Caco-2 (cell line): ENCODE measurements at regions not wholly inside any gene's neighbourhood (a gene's known extent, or its start where the extent isn't known, plus 50 kb on each side); places are given as distances from the start of the nearest gene placed in this dataset.

Experiments used
- BruUV-seq: library from RNA; stranded (reverse); fragments of 400-500 nt; replicated peaks from 2 replicates; lab custom pipeline; 2021; lab: Mats Ljungman, UMichigan
- CTCF ChIA-PET: fragments of 300-600 bp; sonication (Branson Sonifier 250); formaldehyde crosslinking; loops from one replicate; lab custom pipeline; 2022; ENCODE audit warnings: antibody characterized with exemption; lab: Charles Lee
- POLR2A ChIA-PET: fragments of 300-600 bp; sonication (Branson Sonifier 250); formaldehyde crosslinking; loops from one replicate; lab custom pipeline; 2022; ENCODE audit warnings: antibody characterized with exemption; lab: Charles Lee
- DNase-seq, 2 experiments: peaks; one replicate each; pipeline versions ENCODE4 v3.0.0 to v3.0.0-alpha.2; 2020 to 2022
- H3K27me3 ChIP-seq: replicated peaks from 2 replicates; pipeline ENCODE4 v1.6.0; 2011; ENCODE audit warnings: low read length; ENCODE audit not compliant: control insufficient read depth, insufficient read depth
- H3K36me3 ChIP-seq: 2 replicates; pipeline ENCODE4 v1.5.1; 2011; ENCODE audit warnings: low read length; ENCODE audit not compliant: control insufficient read depth, insufficient read depth
- H3K4me1 ChIP-seq: fragments of 250-450 bp; sonication (Bioruptor Pico); 2 replicates; pipeline ENCODE4 v1.5.1; 2020; ENCODE audit warnings: mild to moderate bottlenecking
- H3K4me3 ChIP-seq: 2 replicates; pipeline ENCODE4 v1.5.1; 2011; ENCODE audit warnings: low read depth, mild to moderate bottlenecking, control low read depth, low read length
- H3K9me3 ChIP-seq: fragments of 250-450 bp; sonication (Bioruptor Pico); 2 replicates; pipeline ENCODE4 v1.5.1; 2020; ENCODE audit warnings: mild to moderate bottlenecking, moderate library complexity
- H3K27ac Mint-ChIP-seq: one replicate; pipeline ENCODE4 v1.8.0; 2022; ENCODE audit warnings: mixed read lengths; ENCODE audit not compliant: unreplicated experiment
- H3K27me3 Mint-ChIP-seq: one replicate; pipeline ENCODE4 v1.8.0; 2022; ENCODE audit warnings: mixed read lengths; ENCODE audit not compliant: insufficient read depth, unreplicated experiment
- H3K36me3 Mint-ChIP-seq: one replicate; pipeline ENCODE4 v1.8.0; 2022; ENCODE audit warnings: mild to moderate bottlenecking, mixed read lengths; ENCODE audit not compliant: insufficient read depth, unreplicated experiment
- H3K4me1 Mint-ChIP-seq: one replicate; pipeline ENCODE4 v1.8.0; 2022; ENCODE audit warnings: low read depth, mixed read lengths; ENCODE audit not compliant: unreplicated experiment
- H3K4me3 Mint-ChIP-seq: one replicate; pipeline ENCODE4 v1.8.0; 2022; ENCODE audit warnings: mild to moderate bottlenecking, moderate library complexity, mixed read lengths; ENCODE audit not compliant: unreplicated experiment
- H3K9me3 Mint-ChIP-seq: one replicate; pipeline ENCODE4 v1.8.0; 2022; ENCODE audit warnings: mixed read lengths; ENCODE audit not compliant: unreplicated experiment
- intact Hi-C: fragments of 100-400 bp; cut with micrococcal nuclease; formaldehyde crosslinking; loops from one replicate; pipeline ENCODE4 v1.10.0; 2022; ENCODE audit not compliant: unreplicated experiment
- TF ChIP-seq, protein P1 (sequence below), 2 experiments: fragments of 200-600 bp in 1 of 2; IDR thresholded peaks; 1 replicate in 1 of 2; 2 replicates in 1 of 2; pipeline versions ENCODE4 v1.5.1 to v1.8.0; 2011 to 2022; ENCODE audit warnings: antibody characterized with exemption in 1 of 2, control low read depth in 1 of 2, inconsistent platforms in 1 of 2, low read depth in 1 of 2, low read length in 1 of 2, mild to moderate bottlenecking in 1 of 2, moderate library complexity in 1 of 2; ENCODE audit not compliant: insufficient read depth in 1 of 2, severe bottlenecking in 1 of 2, unreplicated experiment in 1 of 2

DNA sequence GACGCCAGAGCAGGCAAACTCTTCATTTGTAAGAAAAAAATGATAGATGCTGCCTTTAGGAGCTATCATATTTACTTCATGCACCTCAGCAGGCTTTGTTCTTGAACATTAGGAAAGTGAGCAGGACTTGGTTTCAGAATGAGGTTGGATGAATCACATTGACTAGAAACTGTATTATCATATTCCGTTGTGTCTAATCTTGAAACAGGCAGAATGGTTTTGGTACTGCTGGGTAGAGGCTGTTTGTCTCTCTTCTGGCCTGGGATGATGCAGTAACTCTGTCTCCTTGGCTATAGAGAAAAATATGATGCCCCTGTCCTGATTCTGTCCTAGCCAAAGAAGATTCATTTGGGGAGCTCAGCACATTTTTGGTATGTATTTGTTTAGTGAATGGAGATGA is 344.2 kb upstream of the GRM7 start:
- POLR2A ChIA-PET, result no interaction called here

DNA sequence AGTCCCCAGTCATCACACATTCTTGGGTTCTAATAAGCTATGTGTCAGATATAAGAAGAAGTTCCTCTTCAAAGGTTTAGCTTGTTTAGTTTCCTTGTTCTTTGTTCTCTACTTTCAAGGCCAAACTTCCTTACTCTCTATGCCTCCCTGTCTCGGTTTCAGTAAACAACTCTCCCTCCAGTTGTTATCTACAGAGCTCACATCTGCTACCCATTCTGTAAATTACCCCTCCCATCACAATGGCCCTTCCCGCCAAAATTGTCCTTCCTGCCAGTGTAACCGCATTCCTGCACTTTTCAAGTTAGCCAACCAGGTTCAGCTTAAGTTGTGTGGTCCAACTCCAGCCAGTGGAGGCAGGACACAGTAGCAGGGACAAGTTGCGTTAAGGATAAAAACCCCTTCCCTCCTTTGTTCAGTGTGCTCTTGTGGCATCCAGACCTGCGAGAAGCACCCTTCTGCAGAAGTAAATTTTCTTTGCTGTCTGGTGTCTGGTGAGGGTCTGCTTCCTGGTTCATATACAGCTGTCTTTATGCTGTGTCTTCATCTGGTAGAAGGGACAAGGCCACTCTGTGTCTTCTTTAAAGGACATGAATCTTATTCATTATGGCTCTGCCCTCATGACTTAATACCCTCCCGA is 342.1 kb upstream of the GRM7 start:
- Histone ChIP-seq H3K4me3 (no peak overlapping the region), H3K27me3 (no peaks in the 10 kb centered on the region), H3K4me1 (no peaks in the 10 kb centered on the region), H3K36me3 (no peaks in the 10 kb centered on the region), H3K9me3 (no peaks in the 10 kb centered on the region)
- Mint-ChIP-seq H3K4me3 (no peak overlapping the region), H3K27ac (no peak overlapping the region), H3K4me1 (no peaks in the 10 kb centered on the region), H3K27me3 (no peaks in the 10 kb centered on the region), H3K36me3 (peaks cover 8% of the 10 kb centered on the region), H3K9me3 (no peaks in the 10 kb centered on the region)
- ChIA-PET POLR2A (no interaction called here), CTCF (no interaction called here)
- TF ChIP-seq, protein P1, sequence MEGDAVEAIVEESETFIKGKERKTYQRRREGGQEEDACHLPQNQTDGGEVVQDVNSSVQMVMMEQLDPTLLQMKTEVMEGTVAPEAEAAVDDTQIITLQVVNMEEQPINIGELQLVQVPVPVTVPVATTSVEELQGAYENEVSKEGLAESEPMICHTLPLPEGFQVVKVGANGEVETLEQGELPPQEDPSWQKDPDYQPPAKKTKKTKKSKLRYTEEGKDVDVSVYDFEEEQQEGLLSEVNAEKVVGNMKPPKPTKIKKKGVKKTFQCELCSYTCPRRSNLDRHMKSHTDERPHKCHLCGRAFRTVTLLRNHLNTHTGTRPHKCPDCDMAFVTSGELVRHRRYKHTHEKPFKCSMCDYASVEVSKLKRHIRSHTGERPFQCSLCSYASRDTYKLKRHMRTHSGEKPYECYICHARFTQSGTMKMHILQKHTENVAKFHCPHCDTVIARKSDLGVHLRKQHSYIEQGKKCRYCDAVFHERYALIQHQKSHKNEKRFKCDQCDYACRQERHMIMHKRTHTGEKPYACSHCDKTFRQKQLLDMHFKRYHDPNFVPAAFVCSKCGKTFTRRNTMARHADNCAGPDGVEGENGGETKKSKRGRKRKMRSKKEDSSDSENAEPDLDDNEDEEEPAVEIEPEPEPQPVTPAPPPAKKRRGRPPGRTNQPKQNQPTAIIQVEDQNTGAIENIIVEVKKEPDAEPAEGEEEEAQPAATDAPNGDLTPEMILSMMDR (IDR thresholded peaks at IDR 0.05; ENCODE audit: insufficient read depth in 1 of 2, low read depth in 1 of 2, low read length in 1 of 2, severe bottlenecking in 1 of 2, unreplicated experiment in 1 of 2), result no peak
- intact Hi-C loops, result no loop called here
- no TSS peak for BruUV-seq
- DNase-seq, result no peak

More for the DNA sequence above, 344.2 kb upstream of the GRM7 start:
- intact Hi-C loops, result no loop called here
- Mint-ChIP-seq H3K4me3 (no peak overlapping the region), H3K4me1 (no peaks in the 10 kb centered on the region), H3K9me3 (no peaks in the 10 kb centered on the region), H3K27me3 (no peaks in the 10 kb centered on the region), H3K27ac (no peak overlapping the region), H3K36me3 (peaks cover 8% of the 10 kb centered on the region)
- CTCF ChIA-PET, result no interaction called here
- Histone ChIP-seq H3K9me3 (no peaks in the 10 kb centered on the region), H3K4me1 (no peaks in the 10 kb centered on the region), H3K36me3 (no peaks in the 10 kb centered on the region), H3K4me3 (no peak overlapping the region), H3K27me3 (no peaks in the 10 kb centered on the region)
- BruUV-seq, result no TSS peak
- DNase-seq, result no peak
- TF ChIP-seq, protein P1 (IDR thresholded peaks at IDR 0.05; ENCODE audit: insufficient read depth in 1 of 2, low read depth in 1 of 2, low read length in 1 of 2, severe bottlenecking in 1 of 2, unreplicated experiment in 1 of 2), result no peak

GRCh38 chr3:6521369-6522113 is 339.4 kb upstream of the GRM7 start:
- Histone ChIP-seq H3K4me3 (no peak overlapping the region), H3K27me3 (no peaks in the 10 kb centered on the region), H3K9me3 (no peaks in the 10 kb centered on the region), H3K4me1 (no peaks in the 10 kb centered on the region), H3K36me3 (no peaks in the 10 kb centered on the region)
- Mint-ChIP-seq H3K9me3 (no peaks in the 10 kb centered on the region), H3K4me3 (no peak overlapping the region), H3K4me1 (no peaks in the 10 kb centered on the region), H3K27ac (no peak overlapping the region), H3K27me3 (no peaks in the 10 kb centered on the region), H3K36me3 (peaks cover 8% of the 10 kb centered on the region)
- intact Hi-C loops, result no loop called here
- TF ChIP-seq, protein P1 (IDR thresholded peaks at IDR 0.05; ENCODE audit: insufficient read depth in 1 of 2, low read depth in 1 of 2, low read length in 1 of 2, severe bottlenecking in 1 of 2, unreplicated experiment in 1 of 2), result no peak
- CTCF ChIA-PET, result no interaction called here
- DNase-seq, result no peak
- no TSS peak for BruUV-seq
- POLR2A ChIA-PET, result no interaction called here
